GM18858 (cell line): ENCODE measurements at regions not wholly inside any gene's neighbourhood (a gene's known extent, or its start where the extent isn't known, plus 50 kb on each side); places are given as distances from the start of the nearest gene placed in this dataset.

ENCODE experiments used
- ATAC-seq: cut with Tn5 transposase; IDR thresholded peaks from one replicate; pipeline ENCODE4 v1.9.1; 2021; ENCODE audit not compliant: unreplicated experiment

DNA sequence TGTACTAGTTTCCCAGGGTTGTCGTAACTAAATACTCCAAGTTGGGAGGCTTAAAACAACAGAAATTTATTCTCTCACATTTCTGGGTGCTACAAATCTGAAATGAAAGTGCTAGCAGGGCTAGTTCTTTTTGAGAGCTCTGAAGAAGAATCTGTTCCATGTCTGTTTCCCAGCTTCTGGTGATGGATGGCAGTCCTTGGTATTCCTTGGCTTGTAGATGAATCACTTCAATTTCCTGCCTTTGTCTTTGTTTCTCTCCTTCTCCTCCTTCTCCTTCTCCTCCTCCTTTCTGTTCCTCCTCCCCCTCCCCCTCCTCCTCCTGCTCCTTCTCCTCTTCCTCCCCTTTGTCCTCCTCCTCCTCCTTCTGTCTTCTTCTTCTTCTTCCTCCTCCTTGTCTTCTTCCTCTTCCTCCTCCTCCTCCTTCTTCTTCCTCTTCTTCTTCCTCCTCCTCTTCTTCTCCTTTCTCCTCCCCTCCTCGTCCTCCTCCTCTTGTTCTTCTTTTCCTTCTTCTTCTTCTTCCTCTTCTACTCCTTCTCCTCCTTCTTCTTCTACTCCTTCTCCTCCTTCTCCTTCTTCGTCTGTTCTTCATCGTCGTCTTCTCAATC is 104.7 kb upstream of the ANKRD55 start:
- ATAC-seq: no peak

DNA sequence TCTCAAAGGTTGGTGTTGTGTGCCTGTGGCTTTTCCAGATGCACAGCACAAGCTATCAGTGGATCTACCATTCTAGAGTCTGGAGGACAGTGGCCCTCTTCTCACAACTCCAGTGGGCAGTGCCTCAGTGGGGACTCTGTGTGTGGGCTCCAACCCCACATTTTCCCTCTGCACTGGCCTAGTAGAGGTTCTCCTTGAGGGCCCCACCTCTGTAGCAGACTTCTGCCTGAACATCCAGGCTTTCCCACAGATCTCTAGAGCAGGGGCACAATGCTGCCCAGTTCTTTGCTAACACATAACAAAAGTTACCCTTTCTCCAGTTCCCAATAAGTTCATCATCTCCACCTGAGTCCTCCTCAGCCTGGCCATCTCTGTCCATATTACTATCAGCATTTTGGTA is 102.1 kb upstream of the ANKRD55 start:
- ATAC-seq: no peak

GRCh38 chr5:56330806-56331205 is 97.7 kb upstream of the ANKRD55 start:
- ATAC-seq: no peak

DNA sequence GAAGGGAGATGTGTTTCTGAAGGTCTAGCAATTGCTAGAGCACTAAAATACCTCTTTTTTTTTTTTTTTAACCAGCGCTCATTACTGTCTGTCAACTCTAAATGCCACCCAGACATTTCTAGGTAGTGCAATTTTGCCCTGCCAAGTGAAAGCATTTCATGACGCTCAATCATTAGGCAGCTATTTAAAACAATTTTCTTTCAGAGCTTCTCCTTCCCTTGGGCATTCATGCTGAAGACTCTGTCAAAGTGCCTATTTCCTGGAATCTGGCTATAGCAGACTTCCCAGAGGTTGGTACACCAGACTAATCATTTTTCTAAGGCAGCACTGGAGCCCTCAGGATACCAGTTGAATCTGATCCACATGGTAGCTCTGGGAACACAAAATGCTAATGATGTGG is 97.0 kb upstream of the ANKRD55 start:
- no peak for ATAC-seq

DNA sequence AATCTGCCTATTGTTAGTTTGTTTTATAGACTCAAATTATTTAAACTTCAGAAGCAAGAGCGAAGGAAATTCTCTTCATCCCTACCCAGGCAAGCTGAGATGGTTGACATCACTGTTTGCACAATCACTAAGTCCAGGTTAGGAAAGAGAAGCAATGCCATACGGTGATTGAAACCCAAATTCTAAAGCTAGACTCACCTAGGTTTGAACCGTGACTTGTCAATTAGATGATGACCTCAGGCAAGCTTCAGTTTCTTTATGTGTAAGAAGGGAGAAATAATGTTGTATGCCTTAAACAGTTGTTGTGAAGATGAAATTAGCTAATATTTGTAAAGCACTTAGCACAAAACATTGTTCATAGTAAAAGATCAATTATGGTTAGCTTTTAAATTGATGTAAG is 96.5 kb upstream of the ANKRD55 start:
- ATAC-seq: peak; percentile 71

DNA sequence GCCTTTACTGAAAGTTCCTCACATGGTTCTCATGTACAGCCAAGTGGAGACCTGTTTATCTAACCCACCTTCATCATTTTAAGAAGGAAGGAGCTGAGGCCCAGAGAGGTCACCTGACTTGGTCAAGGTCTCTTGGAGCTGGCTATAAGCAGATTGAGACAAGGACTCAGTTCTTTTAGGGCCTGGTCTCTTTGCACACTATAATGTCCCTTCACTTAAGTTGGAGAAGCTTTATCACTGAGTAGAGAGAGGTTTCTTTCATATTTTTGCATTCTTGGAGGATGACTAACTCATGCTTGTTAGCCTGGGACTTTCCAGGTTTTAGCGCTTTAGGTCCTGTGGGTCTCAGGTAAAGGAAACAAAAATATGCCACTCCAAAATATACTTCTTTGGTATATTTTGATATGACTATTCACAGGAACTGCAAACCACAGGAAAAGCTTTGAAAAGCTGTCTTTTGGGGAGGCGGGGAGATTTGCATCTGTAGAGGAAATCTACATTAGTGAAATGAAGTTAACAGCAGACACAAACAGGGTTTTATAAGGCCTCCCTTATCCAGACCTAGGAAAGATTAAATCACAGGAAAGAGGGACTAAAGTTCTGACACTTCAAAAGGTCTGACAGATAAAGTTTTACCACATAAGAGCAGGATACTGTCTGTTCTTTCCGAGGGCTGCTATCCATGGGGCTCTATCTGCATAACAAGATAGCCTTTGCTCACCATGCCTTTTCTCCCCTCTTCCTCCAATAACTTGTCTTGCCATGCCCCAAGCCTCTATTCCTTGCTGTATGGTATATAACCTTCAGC is 95.8 kb upstream of the ANKRD55 start:
- ATAC-seq: peak; percentile 35

DNA sequence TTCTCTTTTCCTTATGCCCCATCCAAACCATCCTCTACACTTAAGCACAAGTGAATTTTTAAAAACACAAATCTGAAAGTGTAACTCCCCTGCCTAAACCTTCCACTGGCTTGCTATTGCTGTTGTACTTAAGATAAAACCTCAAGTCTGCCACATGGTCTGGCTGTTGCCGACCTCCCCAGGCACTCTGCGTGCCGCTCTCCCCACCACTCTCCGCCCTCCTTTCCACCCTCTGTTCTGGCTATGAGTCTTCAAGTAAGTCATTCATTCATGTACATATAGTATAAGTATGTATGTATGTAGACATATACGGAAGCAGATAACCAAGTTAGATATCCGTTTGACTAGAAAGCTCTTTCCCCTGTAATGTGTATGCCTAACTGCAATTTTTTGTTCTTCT is 94.7 kb upstream of the ANKRD55 start:
- ATAC-seq: peak; percentile 52

DNA sequence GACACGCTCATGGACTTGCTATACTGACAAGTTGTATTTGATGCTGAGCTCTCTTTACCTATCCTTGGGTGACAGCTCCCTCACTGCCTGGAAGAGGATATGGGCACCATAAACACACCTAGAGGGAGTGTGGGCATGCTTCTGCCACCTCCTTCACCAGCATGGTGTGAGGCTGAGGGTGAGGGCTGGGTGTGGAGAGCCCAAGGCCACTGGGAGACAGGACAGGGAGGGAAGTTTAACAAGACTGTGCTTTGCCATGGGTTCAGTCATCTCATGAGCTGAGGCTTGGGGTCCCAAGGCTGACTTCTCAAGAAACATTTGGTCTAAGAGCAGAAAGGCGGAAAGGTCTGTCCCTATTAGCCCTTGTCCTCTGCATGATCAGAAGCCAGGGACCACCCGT is 93.6 kb upstream of the ANKRD55 start:
- ATAC-seq: no peak

- no peak for ATAC-seq
These were observed 93.0 kb upstream of the ANKRD55 start for GRCh38 chr5:56326116-56326515.

GRCh38 chr5:56325039-56325438 is 91.9 kb upstream of the ANKRD55 start:
- ATAC-seq: no peak

DNA sequence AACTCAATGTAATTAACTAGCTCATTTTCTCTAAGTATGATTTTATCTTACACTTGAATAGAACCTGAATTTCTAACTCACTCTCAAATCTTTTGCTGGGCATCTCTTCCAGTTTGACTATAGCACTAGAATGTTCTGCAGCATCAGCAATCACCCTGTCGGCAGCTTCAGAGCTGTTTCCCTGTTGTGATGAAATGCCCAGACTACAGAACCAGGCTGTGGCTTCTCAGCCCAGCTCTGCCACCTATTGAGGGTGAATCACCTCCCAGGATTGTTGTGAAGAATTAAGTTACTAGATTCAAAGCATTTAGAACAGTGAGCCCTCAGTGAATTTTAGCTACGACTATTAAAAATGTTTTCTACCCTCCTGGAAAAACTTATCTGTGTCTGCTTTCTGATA is 90.4 kb upstream of the ANKRD55 start:
- ATAC-seq: no peak

- no peak for ATAC-seq
These were observed 89.5 kb upstream of the ANKRD55 start for GRCh38 chr5:56322592-56322991.

GRCh38 chr5:56321236-56321881 is 88.2 kb upstream of the ANKRD55 start:
- no peak for ATAC-seq

GRCh38 chr5:56320686-56321085 is 87.6 kb upstream of the ANKRD55 start:
- ATAC-seq: no peak

- ATAC-seq: no peak
These were observed 86.5 kb upstream of the ANKRD55 start for GRCh38 chr5:56319526-56320181.

- ATAC-seq: peak; percentile 75
These were observed 84.9 kb upstream of the ANKRD55 start for GRCh38 chr5:56317923-56318561.

- ATAC-seq: no peak
These were observed 83.3 kb upstream of the ANKRD55 start for GRCh38 chr5:56316299-56316994.

- ATAC-seq: no peak
These were observed 81.4 kb upstream of the ANKRD55 start for GRCh38 chr5:56314529-56314928.

DNA sequence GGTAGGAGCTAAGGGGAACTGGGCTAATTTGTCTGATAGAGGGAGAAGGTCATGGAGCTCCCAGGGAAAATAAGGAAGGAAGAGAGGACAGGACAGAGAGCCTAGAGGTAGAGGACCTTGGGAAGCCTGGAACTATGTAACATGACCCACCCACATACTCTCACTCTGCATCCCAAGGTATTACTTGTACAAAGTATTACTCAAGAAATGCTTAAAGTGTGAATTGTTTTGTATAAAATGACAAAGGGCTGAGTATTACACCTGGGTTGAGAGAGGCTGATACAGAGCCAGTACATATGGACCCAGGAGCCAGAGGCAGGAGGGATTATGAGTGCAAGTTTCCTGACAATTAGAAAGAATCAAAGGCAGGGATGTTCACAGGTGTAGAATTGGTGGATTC is 80.5 kb upstream of the ANKRD55 start:
- ATAC-seq: no peak

DNA sequence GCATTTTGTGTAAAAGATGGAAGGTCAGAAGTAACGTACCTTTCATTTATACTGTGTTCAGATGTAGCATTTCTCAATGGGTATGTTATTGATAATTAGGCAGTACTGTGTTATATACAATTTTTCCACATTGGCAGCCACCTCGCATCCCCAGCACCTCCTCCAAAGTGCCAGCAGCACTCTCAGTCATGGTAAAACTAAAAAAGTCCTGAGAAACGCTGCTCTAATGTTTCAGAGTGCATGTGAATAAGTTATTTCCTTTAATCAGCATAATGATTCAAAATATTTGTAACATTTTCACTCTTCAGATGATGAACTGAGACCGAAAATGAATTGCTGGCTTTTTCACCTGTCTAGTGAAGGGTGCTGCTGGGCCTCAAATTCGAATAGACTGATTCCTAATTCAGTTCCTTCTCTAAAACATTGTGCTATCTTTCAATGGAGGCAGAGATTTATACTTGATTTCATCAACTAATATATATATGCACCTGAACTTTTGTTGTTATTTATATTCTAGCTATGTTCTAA is 79.9 kb upstream of the ANKRD55 start:
- no peak for ATAC-seq
